ENCODE measurements at regions not wholly inside any gene's neighbourhood (a gene's known extent, or its start where the extent isn't known, plus 50 kb on each side); places are given as distances from the start of the nearest gene placed in this dataset.

DNA sequence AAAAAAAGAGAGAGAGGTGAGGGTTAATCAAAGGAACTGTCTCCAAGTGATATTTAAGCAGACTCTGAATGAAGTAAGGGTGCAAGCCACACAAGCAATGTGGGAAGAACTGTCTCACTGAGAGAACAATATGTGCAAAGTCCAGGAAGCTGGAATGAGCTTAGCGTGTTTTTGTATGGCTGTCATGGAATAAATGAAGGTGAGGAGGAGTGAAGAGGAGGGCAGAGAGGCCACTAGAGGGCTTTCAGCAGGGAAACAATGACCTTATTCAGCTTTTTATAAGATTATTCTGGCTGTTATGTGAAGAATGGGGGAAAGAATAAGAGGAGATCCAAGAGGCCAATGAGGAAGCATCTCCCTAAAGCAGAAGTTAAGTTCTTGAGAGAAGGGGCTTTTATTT, 86.9 kb upstream of the COL8A1 start:
- ATAC-seq: no peak
- TF ChIP-seq, protein P1, sequence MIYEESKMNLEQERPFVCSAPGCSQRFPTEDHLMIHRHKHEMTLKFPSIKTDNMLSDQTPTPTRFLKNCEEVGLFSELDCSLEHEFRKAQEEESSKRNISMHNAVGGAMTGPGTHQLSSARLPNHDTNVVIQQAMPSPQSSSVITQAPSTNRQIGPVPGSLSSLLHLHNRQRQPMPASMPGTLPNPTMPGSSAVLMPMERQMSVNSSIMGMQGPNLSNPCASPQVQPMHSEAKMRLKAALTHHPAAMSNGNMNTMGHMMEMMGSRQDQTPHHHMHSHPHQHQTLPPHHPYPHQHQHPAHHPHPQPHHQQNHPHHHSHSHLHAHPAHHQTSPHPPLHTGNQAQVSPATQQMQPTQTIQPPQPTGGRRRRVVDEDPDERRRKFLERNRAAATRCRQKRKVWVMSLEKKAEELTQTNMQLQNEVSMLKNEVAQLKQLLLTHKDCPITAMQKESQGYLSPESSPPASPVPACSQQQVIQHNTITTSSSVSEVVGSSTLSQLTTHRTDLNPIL (CRISPR knock-in tag; IDR thresholded peaks at IDR 0.05; ENCODE audit: low read depth): no peak
- TF ChIP-seq, protein P2, sequence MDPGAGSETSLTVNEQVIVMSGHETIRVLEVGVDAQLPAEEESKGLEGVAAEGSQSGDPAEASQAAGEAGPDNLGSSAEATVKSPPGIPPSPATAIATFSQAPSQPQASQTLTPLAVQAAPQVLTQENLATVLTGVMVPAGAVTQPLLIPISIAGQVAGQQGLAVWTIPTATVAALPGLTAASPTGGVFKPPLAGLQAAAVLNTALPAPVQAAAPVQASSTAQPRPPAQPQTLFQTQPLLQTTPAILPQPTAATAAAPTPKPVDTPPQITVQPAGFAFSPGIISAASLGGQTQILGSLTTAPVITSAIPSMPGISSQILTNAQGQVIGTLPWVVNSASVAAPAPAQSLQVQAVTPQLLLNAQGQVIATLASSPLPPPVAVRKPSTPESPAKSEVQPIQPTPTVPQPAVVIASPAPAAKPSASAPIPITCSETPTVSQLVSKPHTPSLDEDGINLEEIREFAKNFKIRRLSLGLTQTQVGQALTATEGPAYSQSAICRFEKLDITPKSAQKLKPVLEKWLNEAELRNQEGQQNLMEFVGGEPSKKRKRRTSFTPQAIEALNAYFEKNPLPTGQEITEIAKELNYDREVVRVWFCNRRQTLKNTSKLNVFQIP (CRISPR knock-in tag; IDR thresholded peaks at IDR 0.05; ENCODE audit: borderline replicate concordance, low read depth): no peak
- TF ChIP-seq TCF4 (CRISPR knock-in tag; IDR thresholded peaks at IDR 0.05; ENCODE audit: borderline replicate concordance) (no peak), ZNF8 (CRISPR knock-in tag; IDR thresholded peaks at IDR 0.05) (no peak), RARB (CRISPR knock-in tag; IDR thresholded peaks at IDR 0.05) (no peak), ZC3H10 (CRISPR knock-in tag; IDR thresholded peaks at IDR 0.05) (no peak), ARNTL (CRISPR knock-in tag; IDR thresholded peaks at IDR 0.05; ENCODE audit: borderline replicate concordance, low read depth) (no peak), OSR1 (CRISPR knock-in tag; IDR thresholded peaks at IDR 0.05) (no peak)

DNA sequence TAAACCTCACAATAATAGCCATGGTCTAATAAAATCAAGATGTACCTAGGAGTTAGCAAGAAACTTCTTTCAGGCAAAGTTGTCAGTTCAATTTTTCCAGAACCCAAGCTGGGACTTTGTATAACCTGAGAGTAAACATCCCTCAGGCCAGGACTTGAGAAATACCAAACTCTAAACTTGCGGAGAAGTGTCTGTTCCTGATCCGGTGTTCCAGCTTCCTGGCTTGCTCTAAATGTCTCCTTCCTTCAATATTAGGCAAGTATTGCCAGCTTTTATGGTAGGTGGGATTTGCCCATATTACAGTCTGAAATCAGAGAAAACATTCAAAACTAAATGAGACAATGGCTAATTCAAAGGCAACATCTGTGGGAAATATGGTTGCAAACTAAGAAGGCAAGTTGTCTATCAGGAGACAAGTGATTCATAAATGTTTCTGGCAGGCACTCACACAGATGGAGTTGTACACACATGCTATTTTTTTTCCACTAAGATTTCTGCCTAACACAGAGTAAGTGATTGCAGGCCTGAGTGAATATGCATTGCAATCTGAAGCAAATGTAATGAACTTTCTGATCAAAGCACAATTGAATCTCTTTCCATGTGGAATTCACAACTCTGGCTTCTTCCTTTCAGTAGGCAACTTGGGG, 88.3 kb upstream of the COL8A1 start:
- TF ChIP-seq ARNTL (CRISPR knock-in tag; IDR thresholded peaks at IDR 0.05; ENCODE audit: borderline replicate concordance, low read depth) (no peak), CSDC2 (CRISPR knock-in tag; IDR thresholded peaks at IDR 0.05) (no peak), ZFP3 (CRISPR knock-in tag; IDR thresholded peaks at IDR 0.05) (no peak), OSR1 (CRISPR knock-in tag; IDR thresholded peaks at IDR 0.05) (no peak), ZFP30 (CRISPR knock-in tag; IDR thresholded peaks at IDR 0.05) (no peak), TCF4 (CRISPR knock-in tag; IDR thresholded peaks at IDR 0.05; ENCODE audit: borderline replicate concordance) (no peak)
- ATAC-seq: no peak

DNA sequence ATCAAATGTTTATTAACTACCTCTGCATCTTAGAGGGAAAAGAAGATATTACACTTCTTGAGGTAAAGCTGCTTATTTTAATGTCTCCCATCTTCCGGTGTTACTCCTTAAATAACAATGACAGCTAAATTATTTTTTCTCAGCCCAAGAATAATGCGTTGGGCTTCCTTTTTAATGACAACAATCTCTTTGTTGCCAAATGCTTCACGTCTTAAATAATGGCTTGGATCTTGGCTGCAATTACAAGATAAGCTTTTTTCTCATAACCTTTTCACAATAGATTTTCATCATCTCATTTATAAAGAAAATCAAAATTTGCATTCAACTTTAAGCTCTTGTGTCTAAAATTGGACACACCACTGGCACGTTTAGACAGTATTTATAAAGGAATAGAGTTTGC, 89.2 kb upstream of the COL8A1 start:
- no peak for ATAC-seq
- TF ChIP-seq RARB (CRISPR knock-in tag; IDR thresholded peaks at IDR 0.05) (no peak), ESRRG (CRISPR knock-in tag; IDR thresholded peaks at IDR 0.05) (no peak), PPARA (CRISPR knock-in tag; IDR thresholded peaks at IDR 0.05; ENCODE audit: borderline replicate concordance) (no peak), BACH2 (CRISPR knock-in tag; IDR thresholded peaks at IDR 0.05; ENCODE audit: borderline replicate concordance) (no peak), ZFP3 (CRISPR knock-in tag; IDR thresholded peaks at IDR 0.05) (no peak), CSDC2 (CRISPR knock-in tag; IDR thresholded peaks at IDR 0.05) (no peak), GLIS3 (CRISPR knock-in tag; IDR thresholded peaks at IDR 0.05) (no peak), ZNF70 (CRISPR knock-in tag; IDR thresholded peaks at IDR 0.05) (no peak), ZC3H10 (CRISPR knock-in tag; IDR thresholded peaks at IDR 0.05) (no peak), ZFP30 (CRISPR knock-in tag; IDR thresholded peaks at IDR 0.05) (no peak), ARNTL (CRISPR knock-in tag; IDR thresholded peaks at IDR 0.05; ENCODE audit: borderline replicate concordance, low read depth) (no peak), ZNF565 (CRISPR knock-in tag; conservative IDR thresholded peaks at IDR 0.05; ENCODE audit: low read depth) (no peak), SNAI2 (CRISPR knock-in tag; IDR thresholded peaks at IDR 0.05) (no peak), ISL1 (CRISPR knock-in tag; IDR thresholded peaks at IDR 0.05) (no peak), TCF4 (CRISPR knock-in tag; IDR thresholded peaks at IDR 0.05; ENCODE audit: borderline replicate concordance) (no peak)
- TF ChIP-seq, protein P3, sequence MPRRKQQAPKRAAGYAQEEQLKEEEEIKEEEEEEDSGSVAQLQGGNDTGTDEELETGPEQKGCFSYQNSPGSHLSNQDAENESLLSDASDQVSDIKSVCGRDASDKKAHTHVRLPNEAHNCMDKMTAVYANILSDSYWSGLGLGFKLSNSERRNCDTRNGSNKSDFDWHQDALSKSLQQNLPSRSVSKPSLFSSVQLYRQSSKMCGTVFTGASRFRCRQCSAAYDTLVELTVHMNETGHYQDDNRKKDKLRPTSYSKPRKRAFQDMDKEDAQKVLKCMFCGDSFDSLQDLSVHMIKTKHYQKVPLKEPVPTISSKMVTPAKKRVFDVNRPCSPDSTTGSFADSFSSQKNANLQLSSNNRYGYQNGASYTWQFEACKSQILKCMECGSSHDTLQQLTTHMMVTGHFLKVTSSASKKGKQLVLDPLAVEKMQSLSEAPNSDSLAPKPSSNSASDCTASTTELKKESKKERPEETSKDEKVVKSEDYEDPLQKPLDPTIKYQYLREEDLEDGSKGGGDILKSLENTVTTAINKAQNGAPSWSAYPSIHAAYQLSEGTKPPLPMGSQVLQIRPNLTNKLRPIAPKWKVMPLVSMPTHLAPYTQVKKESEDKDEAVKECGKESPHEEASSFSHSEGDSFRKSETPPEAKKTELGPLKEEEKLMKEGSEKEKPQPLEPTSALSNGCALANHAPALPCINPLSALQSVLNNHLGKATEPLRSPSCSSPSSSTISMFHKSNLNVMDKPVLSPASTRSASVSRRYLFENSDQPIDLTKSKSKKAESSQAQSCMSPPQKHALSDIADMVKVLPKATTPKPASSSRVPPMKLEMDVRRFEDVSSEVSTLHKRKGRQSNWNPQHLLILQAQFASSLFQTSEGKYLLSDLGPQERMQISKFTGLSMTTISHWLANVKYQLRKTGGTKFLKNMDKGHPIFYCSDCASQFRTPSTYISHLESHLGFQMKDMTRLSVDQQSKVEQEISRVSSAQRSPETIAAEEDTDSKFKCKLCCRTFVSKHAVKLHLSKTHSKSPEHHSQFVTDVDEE (CRISPR knock-in tag; IDR thresholded peaks at IDR 0.05): no peak
- TF ChIP-seq, protein P4, sequence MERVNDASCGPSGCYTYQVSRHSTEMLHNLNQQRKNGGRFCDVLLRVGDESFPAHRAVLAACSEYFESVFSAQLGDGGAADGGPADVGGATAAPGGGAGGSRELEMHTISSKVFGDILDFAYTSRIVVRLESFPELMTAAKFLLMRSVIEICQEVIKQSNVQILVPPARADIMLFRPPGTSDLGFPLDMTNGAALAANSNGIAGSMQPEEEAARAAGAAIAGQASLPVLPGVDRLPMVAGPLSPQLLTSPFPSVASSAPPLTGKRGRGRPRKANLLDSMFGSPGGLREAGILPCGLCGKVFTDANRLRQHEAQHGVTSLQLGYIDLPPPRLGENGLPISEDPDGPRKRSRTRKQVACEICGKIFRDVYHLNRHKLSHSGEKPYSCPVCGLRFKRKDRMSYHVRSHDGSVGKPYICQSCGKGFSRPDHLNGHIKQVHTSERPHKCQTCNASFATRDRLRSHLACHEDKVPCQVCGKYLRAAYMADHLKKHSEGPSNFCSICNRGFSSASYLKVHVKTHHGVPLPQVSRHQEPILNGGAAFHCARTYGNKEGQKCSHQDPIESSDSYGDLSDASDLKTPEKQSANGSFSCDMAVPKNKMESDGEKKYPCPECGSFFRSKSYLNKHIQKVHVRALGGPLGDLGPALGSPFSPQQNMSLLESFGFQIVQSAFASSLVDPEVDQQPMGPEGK (CRISPR knock-in tag; IDR thresholded peaks at IDR 0.05; ENCODE audit: borderline replicate concordance): no peak

DNA sequence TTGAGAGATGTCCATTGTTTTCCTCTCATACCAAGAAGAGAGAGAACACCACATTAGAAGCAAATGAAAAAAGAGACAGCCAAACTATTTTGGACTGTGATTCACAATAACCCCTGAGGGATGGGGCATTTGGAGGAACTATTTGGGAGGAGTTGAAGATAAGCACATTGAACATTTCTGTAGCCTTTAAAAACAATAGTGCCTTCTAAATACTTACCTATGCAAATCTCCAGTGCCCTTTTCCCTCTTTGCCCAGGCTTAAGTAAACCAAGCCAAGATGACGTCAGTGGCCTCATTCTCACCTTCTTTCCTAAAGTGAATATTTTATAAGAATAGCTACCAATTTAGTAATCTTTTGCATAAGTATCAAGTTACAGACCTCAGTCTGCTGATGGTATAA, 89.7 kb upstream of the COL8A1 start:
- ATAC-seq: no peak
- no peak for TF ChIP-seq ZFP3 (CRISPR knock-in tag; IDR thresholded peaks at IDR 0.05)
- TF ChIP-seq, protein P1 (CRISPR knock-in tag; IDR thresholded peaks at IDR 0.05; ENCODE audit: low read depth): no peak
- TF ChIP-seq, protein P3 (CRISPR knock-in tag; IDR thresholded peaks at IDR 0.05): no peak
- no peak for TF ChIP-seq SNAI2 (CRISPR knock-in tag; IDR thresholded peaks at IDR 0.05)
- TF ChIP-seq ARNTL (CRISPR knock-in tag; IDR thresholded peaks at IDR 0.05; ENCODE audit: borderline replicate concordance, low read depth): no peak
- no peak for TF ChIP-seq TCF4 (CRISPR knock-in tag; IDR thresholded peaks at IDR 0.05; ENCODE audit: borderline replicate concordance)
- no peak for TF ChIP-seq ZNF8 (CRISPR knock-in tag; IDR thresholded peaks at IDR 0.05)
- no peak for TF ChIP-seq ZNF70 (CRISPR knock-in tag; IDR thresholded peaks at IDR 0.05)

Measured in SK-N-SH treated with all-trans-retinoic acid at 6 μM for 48 hours (cell line).